MM.1S (cell line): ENCODE measurements at regions not wholly inside any gene's neighbourhood (a gene's known extent, or its start where the extent isn't known, plus 50 kb on each side); places are given as distances from the start of the nearest gene placed in this dataset.

Experiments
- EZH2 ChIP-seq: fragments of 300-600 bp; sonication (generic); optimal IDR thresholded peaks from 2 replicates; pipeline ENCODE3; 2017; ENCODE audit warnings: low read depth, mild to moderate bottlenecking, antibody characterized with exemption, low read length, mixed read lengths
- TF ChIP-seq, protein P1 (sequence below): fragments of 300-600 bp; sonication (generic); IDR thresholded peaks from 2 replicates; pipeline ENCODE4 v1.5.1; 2016; ENCODE audit warnings: antibody characterized with exemption, low read length, mixed read lengths

DNA sequence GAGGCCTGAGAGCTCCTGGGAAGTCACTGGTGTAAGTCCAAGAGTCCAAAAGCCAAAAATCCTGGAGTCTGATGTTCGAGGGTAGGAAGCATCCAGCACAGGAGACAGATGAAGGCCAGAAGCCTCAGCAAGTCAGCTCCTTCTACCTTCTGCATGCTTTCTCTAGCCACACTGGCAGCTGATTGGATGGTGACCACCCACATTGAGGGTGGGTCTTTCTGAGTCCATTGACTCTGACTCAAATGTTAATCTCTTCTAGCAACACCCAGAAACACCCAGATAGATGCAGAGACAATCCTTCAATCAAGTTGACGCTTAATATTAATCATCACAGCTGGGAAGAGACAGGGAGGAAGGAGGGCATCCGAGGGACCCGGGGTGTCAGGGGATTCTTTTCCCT, 305.8 kb downstream of the AACS start:
- no peak for TF ChIP-seq EZH2
- TF ChIP-seq, protein P1, sequence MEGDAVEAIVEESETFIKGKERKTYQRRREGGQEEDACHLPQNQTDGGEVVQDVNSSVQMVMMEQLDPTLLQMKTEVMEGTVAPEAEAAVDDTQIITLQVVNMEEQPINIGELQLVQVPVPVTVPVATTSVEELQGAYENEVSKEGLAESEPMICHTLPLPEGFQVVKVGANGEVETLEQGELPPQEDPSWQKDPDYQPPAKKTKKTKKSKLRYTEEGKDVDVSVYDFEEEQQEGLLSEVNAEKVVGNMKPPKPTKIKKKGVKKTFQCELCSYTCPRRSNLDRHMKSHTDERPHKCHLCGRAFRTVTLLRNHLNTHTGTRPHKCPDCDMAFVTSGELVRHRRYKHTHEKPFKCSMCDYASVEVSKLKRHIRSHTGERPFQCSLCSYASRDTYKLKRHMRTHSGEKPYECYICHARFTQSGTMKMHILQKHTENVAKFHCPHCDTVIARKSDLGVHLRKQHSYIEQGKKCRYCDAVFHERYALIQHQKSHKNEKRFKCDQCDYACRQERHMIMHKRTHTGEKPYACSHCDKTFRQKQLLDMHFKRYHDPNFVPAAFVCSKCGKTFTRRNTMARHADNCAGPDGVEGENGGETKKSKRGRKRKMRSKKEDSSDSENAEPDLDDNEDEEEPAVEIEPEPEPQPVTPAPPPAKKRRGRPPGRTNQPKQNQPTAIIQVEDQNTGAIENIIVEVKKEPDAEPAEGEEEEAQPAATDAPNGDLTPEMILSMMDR, result no peak
